ENCODE measurements at regions not wholly inside any gene's neighbourhood (a gene's known extent, or its start where the extent isn't known, plus 50 kb on each side); places are given as distances from the start of the nearest gene placed in this dataset.

- H3K36me3 ChIP-seq (ENCODE audit: control insufficient read depth in 4 of 4, insufficient read depth in 4 of 4, low read length in 4 of 4): no peaks in the 10 kb centered on the region
- no peak for ATAC-seq (ENCODE audit: insufficient read depth, low FRiP score)
- peaks cover 2 to 41% (median 8%) of the 10 kb centered on the region in 5 donors for H3K4me1 ChIP-seq (ENCODE audit: control insufficient read depth in 5 of 5, insufficient read depth in 5 of 5, low read length in 5 of 5)
- WGBS, 2 donors: 62 to 77% methylated on average over 2 of the region's 2 CpGs
- H3K9me3 ChIP-seq (ENCODE audit: control insufficient read depth in 4 of 4, insufficient read depth in 3 of 4, low read length in 3 of 4): no peaks in the 10 kb centered on the region
- peak in 2 of 3 donors; percentile 74 to 81 for DNase-seq
- no peaks in the 10 kb centered on the region for H3K27me3 ChIP-seq (ENCODE audit: control insufficient read depth in 3 of 3, insufficient read depth in 3 of 3, low read length in 2 of 3)
- H3K27ac ChIP-seq (ENCODE audit: low read depth in 1 of 2, low read length in 1 of 2): no peak overlapping the region
- TF ChIP-seq, protein P1, sequence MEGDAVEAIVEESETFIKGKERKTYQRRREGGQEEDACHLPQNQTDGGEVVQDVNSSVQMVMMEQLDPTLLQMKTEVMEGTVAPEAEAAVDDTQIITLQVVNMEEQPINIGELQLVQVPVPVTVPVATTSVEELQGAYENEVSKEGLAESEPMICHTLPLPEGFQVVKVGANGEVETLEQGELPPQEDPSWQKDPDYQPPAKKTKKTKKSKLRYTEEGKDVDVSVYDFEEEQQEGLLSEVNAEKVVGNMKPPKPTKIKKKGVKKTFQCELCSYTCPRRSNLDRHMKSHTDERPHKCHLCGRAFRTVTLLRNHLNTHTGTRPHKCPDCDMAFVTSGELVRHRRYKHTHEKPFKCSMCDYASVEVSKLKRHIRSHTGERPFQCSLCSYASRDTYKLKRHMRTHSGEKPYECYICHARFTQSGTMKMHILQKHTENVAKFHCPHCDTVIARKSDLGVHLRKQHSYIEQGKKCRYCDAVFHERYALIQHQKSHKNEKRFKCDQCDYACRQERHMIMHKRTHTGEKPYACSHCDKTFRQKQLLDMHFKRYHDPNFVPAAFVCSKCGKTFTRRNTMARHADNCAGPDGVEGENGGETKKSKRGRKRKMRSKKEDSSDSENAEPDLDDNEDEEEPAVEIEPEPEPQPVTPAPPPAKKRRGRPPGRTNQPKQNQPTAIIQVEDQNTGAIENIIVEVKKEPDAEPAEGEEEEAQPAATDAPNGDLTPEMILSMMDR (IDR thresholded peaks at IDR 0.05; ENCODE audit: control extremely low read depth, extremely low read depth): no peak
- no peak overlapping the region for H3K4me3 ChIP-seq
- no peak overlapping the region for H3K9ac ChIP-seq (ENCODE audit: insufficient read depth in 1 of 2, low read length in 2 of 2)
Observed at GRCh38 chr1:219754767-219755166, 141.9 kb upstream of the ZC3H11B start.

- no peak overlapping the region for H3K4me3 ChIP-seq
- WGBS, 2 donors: 70 to 75% methylated on average over 4 of the region's 4 CpGs
- no peak overlapping the region for H3K9ac ChIP-seq (ENCODE audit: insufficient read depth in 1 of 2, low read length in 2 of 2)
- ATAC-seq (ENCODE audit: insufficient read depth, low FRiP score): no peak
- no peaks in the 10 kb centered on the region for H3K36me3 ChIP-seq (ENCODE audit: control insufficient read depth in 4 of 4, insufficient read depth in 4 of 4, low read length in 4 of 4)
- H3K4me1 ChIP-seq (ENCODE audit: control insufficient read depth in 5 of 5, insufficient read depth in 5 of 5, low read length in 5 of 5): peaks cover 2 to 38% (median 7%) of the 10 kb centered on the region in 5 donors
- peak in 2 of 3 donors; percentile 58 to 69 for DNase-seq
- TF ChIP-seq, protein P1 (IDR thresholded peaks at IDR 0.05; ENCODE audit: control extremely low read depth, extremely low read depth): no peak
- peak overlapping the region in 1 of 2 donors; percentile 33 for H3K27ac ChIP-seq (ENCODE audit: low read depth in 1 of 2, low read length in 1 of 2)
- no peaks in the 10 kb centered on the region for H3K27me3 ChIP-seq (ENCODE audit: control insufficient read depth in 3 of 3, insufficient read depth in 3 of 3, low read length in 2 of 3)
- no peaks in the 10 kb centered on the region for H3K9me3 ChIP-seq (ENCODE audit: control insufficient read depth in 4 of 4, insufficient read depth in 3 of 4, low read length in 3 of 4)
Observed at GRCh38 chr1:219753914-219754313, 141.0 kb upstream of the ZC3H11B start.

- ATAC-seq (ENCODE audit: insufficient read depth, low FRiP score): no peak
- Histone ChIP-seq H3K4me1 (ENCODE audit: control insufficient read depth in 5 of 5, insufficient read depth in 5 of 5, low read length in 5 of 5) (peaks cover 0 to 31% (median 7%) of the 10 kb centered on the region in 5 donors), H3K9ac (ENCODE audit: insufficient read depth in 1 of 2, low read length in 2 of 2) (no peak overlapping the region), H3K36me3 (ENCODE audit: control insufficient read depth in 4 of 4, insufficient read depth in 4 of 4, low read length in 4 of 4) (no peaks in the 10 kb centered on the region), H3K4me3 (no peak overlapping the region), H3K9me3 (ENCODE audit: control insufficient read depth in 4 of 4, insufficient read depth in 3 of 4, low read length in 3 of 4) (no peaks in the 10 kb centered on the region), H3K27ac (ENCODE audit: low read depth in 1 of 2, low read length in 1 of 2) (peak overlapping the region in 1 of 2 donors; percentile 33), H3K27me3 (ENCODE audit: control insufficient read depth in 3 of 3, insufficient read depth in 3 of 3, low read length in 2 of 3) (no peaks in the 10 kb centered on the region)
- 0 to 36% methylated on average over 1 of the region's 1 CpG for WGBS, 2 donors
- TF ChIP-seq, protein P1 (IDR thresholded peaks at IDR 0.05; ENCODE audit: control extremely low read depth, extremely low read depth): no peak
- DNase-seq: no peak
Observed at GRCh38 chr1:219752645-219753044, 139.7 kb upstream of the ZC3H11B start.

DNA sequence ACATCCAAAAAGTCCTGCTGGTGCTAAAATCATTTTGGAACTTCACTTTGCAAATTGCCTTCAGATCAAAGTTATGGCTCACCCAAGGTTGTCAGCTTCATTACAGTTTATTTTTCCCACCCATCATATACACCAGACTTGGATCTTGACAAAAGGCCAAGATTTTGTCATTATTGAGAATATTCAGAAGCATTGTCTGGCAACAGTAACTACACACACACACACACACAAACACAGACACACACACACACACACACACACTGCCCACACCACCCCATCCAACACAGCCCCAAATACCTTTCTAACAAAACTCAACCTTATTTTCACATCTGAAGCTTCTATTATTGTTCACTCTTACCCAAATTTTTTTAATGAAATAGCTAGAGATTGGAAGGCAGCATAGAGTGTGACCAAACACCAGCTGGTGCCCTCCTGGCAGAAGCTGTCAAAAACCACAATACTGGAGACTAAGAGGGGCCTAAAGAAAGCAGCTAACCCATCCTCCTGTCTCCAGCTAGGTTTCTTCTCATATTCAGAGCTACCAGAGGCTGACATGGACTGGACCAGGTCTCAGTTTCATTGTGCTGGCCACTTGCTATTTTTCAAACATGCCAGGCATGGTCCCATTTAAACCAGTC is 139.1 kb upstream of the ZC3H11B start:
- H3K27me3 ChIP-seq (ENCODE audit: control insufficient read depth in 3 of 3, insufficient read depth in 3 of 3, low read length in 2 of 3): no peaks in the 10 kb centered on the region
- ATAC-seq (ENCODE audit: insufficient read depth, low FRiP score) (no peak), DNase-seq (peak; percentile 39 to 87 (median 87))
- no peaks in the 10 kb centered on the region for H3K36me3 ChIP-seq (ENCODE audit: control insufficient read depth in 4 of 4, insufficient read depth in 4 of 4, low read length in 4 of 4)
- no peaks in the 10 kb centered on the region for H3K9me3 ChIP-seq (ENCODE audit: control insufficient read depth in 4 of 4, insufficient read depth in 3 of 4, low read length in 3 of 4)
- H3K27ac ChIP-seq (ENCODE audit: low read depth in 1 of 2, low read length in 1 of 2): peak overlapping the region in 1 of 2 donors; percentile 33
- H3K4me3 ChIP-seq: no peak overlapping the region
- peaks cover 0 to 29% (median 7%) of the 10 kb centered on the region in 5 donors for H3K4me1 ChIP-seq (ENCODE audit: control insufficient read depth in 5 of 5, insufficient read depth in 5 of 5, low read length in 5 of 5)
- no peak overlapping the region for H3K9ac ChIP-seq (ENCODE audit: insufficient read depth in 1 of 2, low read length in 2 of 2)
- TF ChIP-seq, protein P1 (IDR thresholded peaks at IDR 0.05; ENCODE audit: control extremely low read depth, extremely low read depth): no peak
